T-helper 2 cell treated with Interferon-gamma antibody and Interleukin-4, amounts not matched to agents 5 μg/mL and 100 μg/mL, for 36 hours (primary cell): ENCODE measurements at regions not wholly inside any gene's neighbourhood (a gene's known extent, or its start where the extent isn't known, plus 50 kb on each side); places are given as distances from the start of the nearest gene placed in this dataset.

Source experiments
- DNase-seq: peaks from one replicate; pipeline ENCODE4 v3.0.0; 2021; ENCODE audit warnings: low spot score
- H3K27ac Mint-ChIP-seq: one replicate; pipeline ENCODE4 v1.8.0; 2021; ENCODE audit warnings: mild to moderate bottlenecking, mixed read lengths
- H3K27me3 Mint-ChIP-seq: one replicate; pipeline ENCODE4 v1.8.0; 2021; ENCODE audit warnings: low read depth, mixed read lengths
- H3K36me3 Mint-ChIP-seq: one replicate; pipeline ENCODE4 v1.8.0; 2021; ENCODE audit warnings: low read depth, mixed read lengths
- H3K4me1 Mint-ChIP-seq: one replicate; pipeline ENCODE4 v1.8.0; 2021; ENCODE audit warnings: low read depth, mixed read lengths
- H3K4me3 Mint-ChIP-seq: one replicate; pipeline ENCODE4 v1.8.0; 2022; ENCODE audit warnings: mild to moderate bottlenecking, moderate library complexity, mixed read lengths
- H3K9me3 Mint-ChIP-seq: one replicate; pipeline ENCODE4 v1.8.0; 2021; ENCODE audit warnings: mixed read lengths

GRCh38 chr2:147483911-147484310 lies 360.9 kb upstream of the ACVR2A start:
- H3K27ac Mint-ChIP-seq: no peak overlapping the region
- no peak for DNase-seq
- H3K4me1 Mint-ChIP-seq: peaks cover 20% of the 10 kb centered on the region
- no peak overlapping the region for H3K4me3 Mint-ChIP-seq
- H3K27me3 Mint-ChIP-seq: peaks cover 18% of the 10 kb centered on the region
- H3K36me3 Mint-ChIP-seq: no peaks in the 10 kb centered on the region
- H3K9me3 Mint-ChIP-seq: no peaks in the 10 kb centered on the region

DNA sequence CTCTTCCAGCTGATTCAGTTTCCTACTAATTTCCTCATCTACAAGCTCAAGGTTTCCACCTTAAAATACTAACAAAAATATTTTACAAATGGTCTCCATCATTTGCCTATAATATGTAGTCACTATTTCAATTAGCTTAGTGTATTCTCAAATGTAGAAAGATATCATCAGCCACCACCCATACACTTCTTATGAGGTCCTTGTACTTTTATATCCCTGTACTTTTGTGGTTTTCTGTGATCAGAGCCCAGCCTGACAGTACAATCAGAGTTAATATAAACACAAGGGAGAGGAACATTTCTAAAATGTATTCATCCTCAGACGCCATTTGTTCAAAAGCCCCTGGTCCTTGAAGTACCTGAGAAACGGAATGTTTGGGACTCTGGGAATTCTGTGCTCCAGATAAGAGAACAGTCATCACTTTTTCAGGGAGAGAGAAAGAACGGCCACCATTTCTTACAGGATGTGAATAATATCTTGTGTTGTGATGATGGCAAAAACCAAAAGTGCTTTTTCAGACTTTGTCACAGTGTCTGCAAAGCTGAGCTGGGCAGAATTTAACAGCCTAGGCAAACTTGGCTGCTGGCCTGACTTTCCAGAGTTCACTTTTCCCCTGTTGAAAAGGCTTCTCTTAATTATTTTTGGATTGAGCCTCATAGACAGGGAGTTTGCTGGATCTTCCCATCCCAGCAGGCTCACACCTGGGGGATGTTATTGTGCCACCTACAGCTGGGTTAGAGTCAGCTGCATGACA lies 361.7 kb upstream of the ACVR2A start:
- Mint-ChIP-seq H3K27me3 (peaks cover 16% of the 10 kb centered on the region), H3K4me1 (peaks cover 19% of the 10 kb centered on the region), H3K27ac (no peak overlapping the region), H3K4me3 (no peak overlapping the region), H3K36me3 (no peaks in the 10 kb centered on the region), H3K9me3 (no peaks in the 10 kb centered on the region)
- DNase-seq: no peak

GRCh38 chr2:147482111-147482895 lies 362.5 kb upstream of the ACVR2A start:
- peaks cover 13% of the 10 kb centered on the region for H3K4me1 Mint-ChIP-seq
- H3K36me3 Mint-ChIP-seq: no peaks in the 10 kb centered on the region
- peaks cover 9% of the 10 kb centered on the region for H3K27me3 Mint-ChIP-seq
- no peaks in the 10 kb centered on the region for H3K9me3 Mint-ChIP-seq
- no peak overlapping the region for H3K4me3 Mint-ChIP-seq
- DNase-seq: no peak
- no peak overlapping the region for H3K27ac Mint-ChIP-seq

- H3K27ac Mint-ChIP-seq: no peak overlapping the region
Measured at GRCh38 chr2:147479358-147479757, 365.5 kb upstream of the ACVR2A start.

GRCh38 chr2:147473075-147473474 lies 371.8 kb upstream of the ACVR2A start:
- Mint-ChIP-seq H3K27me3 (peaks cover 19% of the 10 kb centered on the region), H3K9me3 (peaks cover 3% of the 10 kb centered on the region), H3K4me3 (no peak overlapping the region), H3K36me3 (no peaks in the 10 kb centered on the region), H3K4me1 (no peaks in the 10 kb centered on the region), H3K27ac (no peak overlapping the region)
- DNase-seq: no peak

More at GRCh38 chr2:147479358-147479757, 365.5 kb upstream of the ACVR2A start:
- H3K9me3 Mint-ChIP-seq: no peaks in the 10 kb centered on the region
- no peaks in the 10 kb centered on the region for H3K36me3 Mint-ChIP-seq
- DNase-seq: no peak
- peaks cover 19% of the 10 kb centered on the region for H3K27me3 Mint-ChIP-seq
- peaks cover 2% of the 10 kb centered on the region for H3K4me1 Mint-ChIP-seq
- no peak overlapping the region for H3K4me3 Mint-ChIP-seq

GRCh38 chr2:147471126-147471525 lies 373.7 kb upstream of the ACVR2A start:
- Mint-ChIP-seq H3K27ac (no peak overlapping the region), H3K9me3 (peaks cover 3% of the 10 kb centered on the region)

GRCh38 chr2:147469471-147469870 lies 375.4 kb upstream of the ACVR2A start:
- Mint-ChIP-seq H3K36me3 (no peaks in the 10 kb centered on the region), H3K4me1 (peaks cover 3% of the 10 kb centered on the region), H3K27ac (no peak overlapping the region), H3K4me3 (no peak overlapping the region), H3K9me3 (peaks cover 3% of the 10 kb centered on the region), H3K27me3 (peaks cover 9% of the 10 kb centered on the region)
- no peak for DNase-seq

More at GRCh38 chr2:147471126-147471525, 373.7 kb upstream of the ACVR2A start:
- Mint-ChIP-seq H3K4me3 (no peak overlapping the region), H3K4me1 (peaks cover 3% of the 10 kb centered on the region), H3K36me3 (no peaks in the 10 kb centered on the region), H3K27me3 (peaks cover 19% of the 10 kb centered on the region)
- no peak for DNase-seq

DNA sequence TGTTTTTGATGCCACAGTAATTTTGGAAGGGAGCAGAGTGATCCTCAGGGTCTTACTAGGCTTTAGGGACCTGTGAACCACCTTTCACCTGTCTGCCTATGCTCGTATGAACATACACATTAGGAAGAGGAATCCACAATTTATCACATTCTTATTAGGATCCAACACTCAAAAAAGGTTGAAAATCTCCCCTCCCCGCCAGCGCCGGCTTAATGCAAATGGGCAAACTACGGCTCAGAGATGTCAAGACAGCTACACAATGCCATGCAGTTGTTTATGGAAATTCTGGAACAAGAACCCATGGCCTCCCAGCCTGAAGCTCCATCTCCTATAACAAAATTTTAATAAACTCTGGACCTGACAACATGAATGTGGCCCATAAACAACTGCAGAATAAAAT lies 375.9 kb upstream of the ACVR2A start:
- Mint-ChIP-seq H3K27ac (no peak overlapping the region), H3K27me3 (peaks cover 5% of the 10 kb centered on the region), H3K4me3 (no peak overlapping the region), H3K4me1 (peaks cover 3% of the 10 kb centered on the region), H3K9me3 (peaks cover 3% of the 10 kb centered on the region), H3K36me3 (no peaks in the 10 kb centered on the region)
- no peak for DNase-seq

DNA sequence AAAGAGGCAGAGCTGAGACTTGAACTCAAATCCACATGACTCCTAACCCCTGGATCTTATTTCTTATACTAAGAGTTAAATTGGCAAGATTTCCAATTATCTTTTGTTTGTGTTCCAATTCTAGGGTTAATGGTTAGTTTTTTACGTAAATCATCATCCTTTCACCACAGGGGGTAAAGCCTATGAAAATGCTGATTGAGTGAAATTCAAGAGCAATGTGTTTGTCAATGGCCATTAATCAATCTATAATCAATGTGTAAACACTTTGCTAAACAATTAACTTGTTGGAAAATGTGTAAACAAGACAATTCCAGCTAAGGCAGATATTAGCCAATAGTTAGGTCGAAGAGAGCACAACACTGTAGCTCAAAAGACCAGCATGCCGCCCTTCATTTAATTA lies 376.5 kb upstream of the ACVR2A start:
- no peak overlapping the region for H3K27ac Mint-ChIP-seq
- H3K27me3 Mint-ChIP-seq: peaks cover 6% of the 10 kb centered on the region
- no peaks in the 10 kb centered on the region for H3K36me3 Mint-ChIP-seq
- H3K9me3 Mint-ChIP-seq: peaks cover 4% of the 10 kb centered on the region
- H3K4me3 Mint-ChIP-seq: no peak overlapping the region
- H3K4me1 Mint-ChIP-seq: peaks cover 6% of the 10 kb centered on the region
- no peak for DNase-seq

DNA sequence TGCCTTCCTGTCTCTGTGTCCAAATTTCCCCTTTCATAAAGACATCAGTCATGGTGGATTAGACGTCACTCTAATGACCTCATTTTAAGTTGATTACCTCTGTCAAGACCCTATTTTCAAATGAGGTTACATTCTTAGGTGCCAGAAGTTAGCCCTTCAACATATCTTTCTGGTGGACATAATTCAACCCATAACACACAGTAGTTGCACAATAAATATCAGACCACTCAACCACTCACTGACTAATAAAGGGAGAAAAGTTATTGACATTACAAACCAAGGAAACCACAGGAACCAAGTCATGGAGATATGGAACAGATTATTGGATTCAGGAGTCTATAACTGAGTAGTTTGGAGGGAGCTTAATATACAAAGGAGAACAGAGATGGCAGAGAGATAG lies 377.4 kb upstream of the ACVR2A start:
- Mint-ChIP-seq H3K4me1 (peaks cover 8% of the 10 kb centered on the region), H3K4me3 (no peak overlapping the region), H3K36me3 (no peaks in the 10 kb centered on the region), H3K27ac (no peak overlapping the region), H3K9me3 (peaks cover 6% of the 10 kb centered on the region), H3K27me3 (peaks cover 5% of the 10 kb centered on the region)
- DNase-seq: no peak

- Mint-ChIP-seq H3K27ac (no peak overlapping the region), H3K36me3 (no peaks in the 10 kb centered on the region), H3K4me3 (no peak overlapping the region), H3K4me1 (peaks cover 8% of the 10 kb centered on the region), H3K27me3 (peaks cover 15% of the 10 kb centered on the region), H3K9me3 (peaks cover 3% of the 10 kb centered on the region)
- DNase-seq: no peak
Measured at GRCh38 chr2:147464737-147465357, 380.0 kb upstream of the ACVR2A start.

GRCh38 chr2:147463881-147464520 lies 380.8 kb upstream of the ACVR2A start:
- no peak overlapping the region for H3K4me3 Mint-ChIP-seq

DNA sequence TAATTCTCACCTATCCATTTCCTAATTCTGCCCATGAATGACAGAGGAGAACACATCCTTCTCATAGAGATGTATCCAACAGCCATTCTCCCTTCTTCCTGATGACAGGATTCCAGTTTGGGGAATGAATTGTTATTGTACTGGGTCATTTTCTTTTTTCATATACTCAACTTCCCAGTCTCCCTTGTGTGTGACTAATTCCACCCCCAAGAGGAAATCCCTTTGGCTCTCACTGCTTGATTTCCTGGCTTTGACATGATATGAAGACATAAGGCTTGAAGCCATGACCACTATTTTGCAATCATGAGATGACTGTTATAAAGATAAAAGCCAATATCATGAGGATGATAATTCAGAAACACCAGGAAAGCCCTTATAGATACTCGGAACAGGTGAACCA lies 384.7 kb upstream of the ACVR2A start:
- peaks cover 27% of the 10 kb centered on the region for H3K27me3 Mint-ChIP-seq
- no peak overlapping the region for H3K27ac Mint-ChIP-seq
- no peaks in the 10 kb centered on the region for H3K36me3 Mint-ChIP-seq
- H3K4me1 Mint-ChIP-seq: peaks cover 9% of the 10 kb centered on the region
- peaks cover 3% of the 10 kb centered on the region for H3K9me3 Mint-ChIP-seq
- no peak for DNase-seq
- H3K4me3 Mint-ChIP-seq: no peak overlapping the region

More at GRCh38 chr2:147463881-147464520, 380.8 kb upstream of the ACVR2A start:
- DNase-seq: no peak
- Mint-ChIP-seq H3K4me1 (peaks cover 8% of the 10 kb centered on the region), H3K27ac (no peak overlapping the region), H3K36me3 (no peaks in the 10 kb centered on the region), H3K27me3 (peaks cover 21% of the 10 kb centered on the region), H3K9me3 (peaks cover 3% of the 10 kb centered on the region)

DNA sequence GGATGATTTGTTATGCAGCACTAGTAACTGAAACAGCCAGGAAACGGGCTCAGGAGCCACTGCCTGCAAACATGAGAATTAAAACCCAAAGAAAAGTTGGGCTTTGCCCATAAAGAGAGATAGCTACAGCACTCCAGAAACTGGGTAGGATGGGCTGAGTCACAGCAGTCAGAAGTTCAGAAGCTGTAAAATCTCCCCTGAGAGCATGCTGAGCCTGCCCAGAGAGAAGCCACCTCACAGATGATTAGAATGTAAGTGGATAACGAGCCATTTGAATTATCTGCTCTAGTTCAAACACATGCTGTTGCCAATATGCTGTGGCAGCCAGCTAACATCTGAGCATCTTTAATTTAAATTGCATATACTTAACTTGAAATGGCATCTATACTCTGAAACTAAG lies 388.1 kb upstream of the ACVR2A start:
- H3K36me3 Mint-ChIP-seq: no peaks in the 10 kb centered on the region
- no peak for DNase-seq
- no peak overlapping the region for H3K27ac Mint-ChIP-seq
- peaks cover 8% of the 10 kb centered on the region for H3K4me1 Mint-ChIP-seq
- H3K27me3 Mint-ChIP-seq: peaks cover 41% of the 10 kb centered on the region
- H3K9me3 Mint-ChIP-seq: no peaks in the 10 kb centered on the region
- H3K4me3 Mint-ChIP-seq: no peak overlapping the region
